H1 (cell line): ENCODE measurements at regions not wholly inside any gene's neighbourhood (a gene's known extent, or its start where the extent isn't known, plus 50 kb on each side); places are given as distances from the start of the nearest gene placed in this dataset.

Experiments used
- CTCF ChIA-PET: fragments of 300-600 bp; sonication (Branson Sonifier 250); formaldehyde crosslinking; loops from one replicate; lab custom pipeline; 2021; ENCODE audit not compliant: partially characterized antibody; lab: Charles Lee
- POLR2A ChIA-PET: fragments of 300-600 bp; sonication (Branson Sonifier 250); formaldehyde crosslinking; loops from one replicate; lab custom pipeline; 2021; ENCODE audit warnings: inconsistent platforms; ENCODE audit not compliant: partially characterized antibody; lab: Charles Lee
- DNase-seq, 2 experiments: peaks; one replicate each; pipeline versions ENCODE4 v3.0.0 to v3.0.0-alpha.2; 2010 to 2022; ENCODE audit warnings: low spot score in 2 of 2, low read depth in 1 of 2, mixed read lengths in 1 of 2
- FAIRE-seq: peaks from 2 replicates; lab custom pipeline; 2011; peaks lifted over from hg19 to GRCh38; lab: Jason Lieb, UNC
- H2AFZ ChIP-seq: 2 replicates; pipeline ENCODE4 v1.8.1; 2012; ENCODE audit warnings: low read length, inconsistent platforms
- H2AK5ac ChIP-seq: 2 replicates; pipeline ENCODE4 v1.6.1; 2013; ENCODE audit warnings: low read depth, low read length
- H2BK120ac ChIP-seq: replicated peaks from 2 replicates; pipeline ENCODE3; 2013; ENCODE audit warnings: low read depth, low read length, inconsistent platforms
- H2BK12ac ChIP-seq: 2 replicates; pipeline ENCODE4 v1.6.1; 2013; ENCODE audit warnings: low read depth, low read length
- H2BK15ac ChIP-seq: 2 replicates; pipeline ENCODE4 v1.6.1; 2013; ENCODE audit warnings: low read length
- H2BK20ac ChIP-seq: 2 replicates; pipeline ENCODE4 v1.6.1; 2013; ENCODE audit warnings: low read length
- H2BK5ac ChIP-seq: 2 replicates; pipeline ENCODE4 v1.6.1; 2013; ENCODE audit warnings: low read depth, low read length
- H3K14ac ChIP-seq: 2 replicates; pipeline ENCODE4 v1.6.1; 2013; ENCODE audit warnings: inconsistent platforms; ENCODE audit not compliant: insufficient read length
- H3K18ac ChIP-seq: 2 replicates; pipeline ENCODE4 v1.6.1; 2013; ENCODE audit warnings: low read length; ENCODE audit errors: extremely low read depth
- H3K23ac ChIP-seq: 2 replicates; pipeline ENCODE4 v1.6.1; 2013; ENCODE audit warnings: inconsistent platforms; ENCODE audit not compliant: insufficient read length
- H3K23me2 ChIP-seq: 2 replicates; pipeline ENCODE4 v1.6.1; 2013; ENCODE audit warnings: low read depth, low read length
- H3K27ac ChIP-seq: 2 replicates; pipeline ENCODE4 v1.6.1; 2011; ENCODE audit warnings: low read depth, low read length, inconsistent platforms
- H3K27me3 ChIP-seq, 4 experiments: replicated peaks in 1 of 4; 1 replicate in 1 of 4; 2 replicates in 3 of 4; pipeline versions ENCODE4 v1.6.1 to v1.8.1; 2011 to 2013; ENCODE audit warnings: low read length in 3 of 4, mild to moderate bottlenecking in 3 of 4, inconsistent platforms in 2 of 4, mixed read lengths in 2 of 4, moderate library complexity in 1 of 4; ENCODE audit not compliant: control insufficient read depth in 3 of 4, insufficient read depth in 3 of 4; ENCODE audit errors: extremely low read depth in 1 of 4
- H3K36me3 ChIP-seq, 4 experiments: 2 replicates each; pipeline versions ENCODE4 v1.6.1 to v1.8.1; 2011 to 2013; ENCODE audit warnings: mild to moderate bottlenecking in 4 of 4, low read length in 3 of 4, moderate library complexity in 2 of 4, control low read depth in 1 of 4, inconsistent platforms in 1 of 4; ENCODE audit not compliant: insufficient read depth in 4 of 4, control insufficient read depth in 2 of 4
- H3K4ac ChIP-seq: replicated peaks from 2 replicates; pipeline ENCODE3; 2013; ENCODE audit warnings: low read length, low read depth, mixed read lengths, inconsistent platforms; ENCODE audit not compliant: insufficient read length
- H3K4me1 ChIP-seq, 4 experiments: replicated peaks in 1 of 4; 1 replicate in 1 of 4; 2 replicates in 3 of 4; pipeline versions ENCODE4 v1.6.1 to v1.8.1; 2011 to 2013; ENCODE audit warnings: low read length in 3 of 4, inconsistent platforms in 2 of 4, mixed read lengths in 1 of 4; ENCODE audit not compliant: insufficient read depth in 4 of 4, control insufficient read depth in 3 of 4
- H3K4me2 ChIP-seq, 2 experiments: 2 replicates each; pipeline versions ENCODE4 v1.6.1 to v1.8.1; 2011 to 2013; ENCODE audit warnings: low read depth in 2 of 2, low read length in 2 of 2, control low read depth in 1 of 2, inconsistent platforms in 1 of 2, mild to moderate bottlenecking in 1 of 2; ENCODE audit not compliant: insufficient read depth in 1 of 2
- H3K4me3 ChIP-seq, 4 experiments: fragments of 200-600, 300-600 bp in 1 of 4; sonication (generic), shearing (Covaris generic), sonication (Bioruptor Twin) in 1 of 4; 2 replicates each; pipeline versions ENCODE4 v1.5.1 to v1.8.1; 2011 to 2016; ENCODE audit warnings: low read length in 4 of 4, low read depth in 3 of 4, control low read depth in 2 of 4, inconsistent platforms in 2 of 4, mild to moderate bottlenecking in 2 of 4, mixed read lengths in 1 of 4, moderate library complexity in 1 of 4; ENCODE audit not compliant: insufficient read depth in 2 of 4; ENCODE audit errors: extremely low read depth in 1 of 4
- H3K56ac ChIP-seq: replicated peaks from 2 replicates; pipeline ENCODE3; 2013; ENCODE audit warnings: low read depth, mild to moderate bottlenecking, mixed read lengths, low read length, inconsistent platforms; ENCODE audit not compliant: insufficient read length
- H3K79me1 ChIP-seq: 2 replicates; pipeline ENCODE4 v1.6.1; 2013; ENCODE audit warnings: low read depth, low read length, control low read depth
- H3K79me2 ChIP-seq, 2 experiments: 2 replicates each; pipeline versions ENCODE4 v1.6.1 to v1.8.1; 2012 to 2013; ENCODE audit warnings: low read length in 2 of 2, mild to moderate bottlenecking in 2 of 2, inconsistent platforms in 1 of 2; ENCODE audit not compliant: insufficient read depth in 2 of 2, control insufficient read depth in 1 of 2
- H3K9ac ChIP-seq, 4 experiments: replicated peaks in 1 of 4; 1 replicate in 1 of 4; 2 replicates in 3 of 4; pipeline versions ENCODE4 v1.6.1 to v1.8.1; 2011 to 2013; ENCODE audit warnings: low read depth in 3 of 4, low read length in 3 of 4, control low read depth in 2 of 4, mild to moderate bottlenecking in 2 of 4, moderate library complexity in 2 of 4, inconsistent platforms in 1 of 4; ENCODE audit errors: extremely low read depth in 1 of 4
- H3K9me3 ChIP-seq, 2 experiments: 2 replicates each; pipeline versions ENCODE4 v1.6.1 to v1.8.1; 2012 to 2013; ENCODE audit warnings: mild to moderate bottlenecking in 2 of 2, moderate library complexity in 2 of 2, control low read depth in 1 of 2, inconsistent platforms in 1 of 2, low read depth in 1 of 2, low read length in 1 of 2, mixed read lengths in 1 of 2; ENCODE audit not compliant: insufficient read depth in 2 of 2
- H4K20me1 ChIP-seq, 2 experiments: replicated peaks in 1 of 2; 2 replicates each; pipeline versions ENCODE3 to v1.8.1; 2011 to 2013; ENCODE audit warnings: inconsistent platforms in 2 of 2, low read length in 2 of 2, mild to moderate bottlenecking in 1 of 2; ENCODE audit not compliant: insufficient read depth in 2 of 2, control insufficient read depth in 1 of 2
- H4K5ac ChIP-seq: 2 replicates; pipeline ENCODE4 v1.6.1; 2013; ENCODE audit warnings: low read length, low read depth, mixed read lengths, inconsistent platforms; ENCODE audit not compliant: insufficient read length
- H4K8ac ChIP-seq: 2 replicates; pipeline ENCODE4 v1.8.0; 2013; ENCODE audit warnings: mild to moderate bottlenecking, moderate library complexity, low read length, inconsistent platforms; ENCODE audit not compliant: insufficient read depth; ENCODE audit errors: extremely low read depth
- H4K91ac ChIP-seq: replicated peaks from 2 replicates; pipeline ENCODE3; 2013; ENCODE audit warnings: low read length, mixed read lengths, inconsistent platforms; ENCODE audit not compliant: insufficient read length
- BACH1 ChIP-seq: IDR thresholded peaks from 2 replicates; pipeline ENCODE4 v1.6.1; 2012; ENCODE audit warnings: low read length, improper control_type of control experiment
- CEBPB ChIP-seq: IDR thresholded peaks from 2 replicates; pipeline ENCODE4 v1.6.1; 2012; ENCODE audit warnings: low read depth, low read length
- EGR1 ChIP-seq: IDR thresholded peaks from 2 replicates; pipeline ENCODE4 v1.6.1; 2011; ENCODE audit warnings: low read depth, low read length, borderline replicate concordance
- EZH2 ChIP-seq: fragments of 200-600 bp; sonication (generic); IDR thresholded peaks from 2 replicates; pipeline ENCODE4 v1.7.1; 2012; ENCODE audit warnings: low read depth, mild to moderate bottlenecking, moderate library complexity, low read length, inconsistent platforms; ENCODE audit not compliant: severe bottlenecking
- FOSL1 ChIP-seq: IDR thresholded peaks from 2 replicates; pipeline ENCODE4 v1.6.1; 2011; ENCODE audit warnings: mild to moderate bottlenecking, low read depth, low read length, moderate library complexity; ENCODE audit not compliant: insufficient read depth
- KDM1A ChIP-seq: fragments of 200-600, 300-600 bp; sonication (generic); IDR thresholded peaks from 2 replicates; pipeline ENCODE4 v1.7.1; 2016; ENCODE audit warnings: mild to moderate bottlenecking, low read length, borderline replicate concordance
- PHF8 ChIP-seq: fragments of 200-600 bp; sonication (generic); conservative IDR thresholded peaks from 2 replicates; pipeline ENCODE4 v1.7.1; 2012; ENCODE audit warnings: low read depth, mild to moderate bottlenecking, inconsistent platforms, low read length, moderate library complexity
- RXRA ChIP-seq: IDR thresholded peaks from 2 replicates; pipeline ENCODE4 v1.6.1; 2011; ENCODE audit warnings: low read depth, mild to moderate bottlenecking, low read length, moderate library complexity; ENCODE audit not compliant: insufficient read depth
- SP1 ChIP-seq: IDR thresholded peaks from 2 replicates; pipeline ENCODE4 v1.6.1; 2011; ENCODE audit warnings: low read depth, low read length
- TAF7 ChIP-seq: optimal IDR thresholded peaks from 2 replicates; pipeline ENCODE3; 2011; ENCODE audit warnings: low read depth, mild to moderate bottlenecking, inconsistent platforms, low read length, moderate library complexity, borderline replicate concordance
- TCF12 ChIP-seq: IDR thresholded peaks from 2 replicates; pipeline ENCODE4 v1.6.1; 2011; ENCODE audit warnings: low read depth, mild to moderate bottlenecking, low read length
- YY1 ChIP-seq: IDR thresholded peaks from 2 replicates; pipeline ENCODE4 v1.6.1; 2011; ENCODE audit warnings: low read depth, mild to moderate bottlenecking, low read length
- TF ChIP-seq, protein P1 (sequence below): IDR thresholded peaks from 2 replicates; pipeline ENCODE4 v1.6.1; 2012; ENCODE audit warnings: inconsistent platforms
- TF ChIP-seq, protein P2 (sequence below): IDR thresholded peaks from 2 replicates; pipeline ENCODE4 v1.6.1; 2012; ENCODE audit warnings: low read length, inconsistent platforms

DNA sequence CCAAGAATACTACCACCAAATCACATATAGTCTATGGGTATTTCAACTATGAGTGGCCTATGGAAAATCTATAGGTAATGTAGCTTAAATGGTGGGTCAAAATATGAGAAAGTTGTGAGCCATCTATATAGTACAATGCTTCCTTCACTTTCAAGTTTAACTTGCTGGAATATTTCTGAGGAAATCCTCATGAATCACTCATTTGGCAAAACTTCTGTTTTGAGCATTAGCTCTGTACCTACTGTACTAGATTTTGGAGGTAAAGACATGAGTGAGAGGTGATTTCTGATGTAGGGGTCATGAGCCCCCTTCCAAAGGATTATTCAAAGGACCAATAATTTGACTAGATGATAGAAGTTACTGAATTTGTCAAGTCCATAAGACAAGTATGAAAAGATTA lies 80.6 kb upstream of the DAB2 start:
- Histone ChIP-seq H3K23ac (no peak overlapping the region), H4K20me1 (no peaks in the 10 kb centered on the region), H2BK12ac (no peak overlapping the region), H4K91ac (no peak overlapping the region), H2BK120ac (no peak overlapping the region), H3K4me3 (no peak overlapping the region), H3K27me3 (no peaks in the 10 kb centered on the region), H2BK15ac (no peak overlapping the region), H3K23me2 (no peaks in the 10 kb centered on the region), H2AK5ac (no peak overlapping the region), H4K8ac (no peak overlapping the region), H3K4me1 (no peaks in the 10 kb centered on the region), H3K14ac (no peak overlapping the region), H3K56ac (no peak overlapping the region), H2BK20ac (no peak overlapping the region), H3K4me2 (no peak overlapping the region), H2BK5ac (no peak overlapping the region), H3K9me3 (no peaks in the 10 kb centered on the region), H3K27ac (no peak overlapping the region), H3K18ac (no peak overlapping the region), H3K4ac (no peak overlapping the region), H4K5ac (no peak overlapping the region), H3K9ac (no peak overlapping the region), H3K36me3 (no peaks in the 10 kb centered on the region), H2AFZ (no peak overlapping the region), H3K79me1 (no peaks in the 10 kb centered on the region), H3K79me2 (no peaks in the 10 kb centered on the region)
- ChIA-PET CTCF (interaction anchor here (1.0 kb wide), 1 partner anchor 288 kb away, joined by 3 read pairs; no protein-coding TSS in a partner anchor), POLR2A (no interaction called here)
- FAIRE-seq (no peak), DNase-seq (no peak)
- TF ChIP-seq, protein P1, sequence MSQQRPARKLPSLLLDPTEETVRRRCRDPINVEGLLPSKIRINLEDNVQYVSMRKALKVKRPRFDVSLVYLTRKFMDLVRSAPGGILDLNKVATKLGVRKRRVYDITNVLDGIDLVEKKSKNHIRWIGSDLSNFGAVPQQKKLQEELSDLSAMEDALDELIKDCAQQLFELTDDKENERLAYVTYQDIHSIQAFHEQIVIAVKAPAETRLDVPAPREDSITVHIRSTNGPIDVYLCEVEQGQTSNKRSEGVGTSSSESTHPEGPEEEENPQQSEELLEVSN = no peak
- TF ChIP-seq RXRA (no peak), EZH2 (no peak), BACH1 (no peak), CEBPB (no peak), SP1 (no peak), PHF8 (no peak), EGR1 (no peak), TAF7 (no peak), TCF12 (no peak), YY1 (no peak), FOSL1 (no peak), KDM1A (no peak)
- TF ChIP-seq, protein P2, sequence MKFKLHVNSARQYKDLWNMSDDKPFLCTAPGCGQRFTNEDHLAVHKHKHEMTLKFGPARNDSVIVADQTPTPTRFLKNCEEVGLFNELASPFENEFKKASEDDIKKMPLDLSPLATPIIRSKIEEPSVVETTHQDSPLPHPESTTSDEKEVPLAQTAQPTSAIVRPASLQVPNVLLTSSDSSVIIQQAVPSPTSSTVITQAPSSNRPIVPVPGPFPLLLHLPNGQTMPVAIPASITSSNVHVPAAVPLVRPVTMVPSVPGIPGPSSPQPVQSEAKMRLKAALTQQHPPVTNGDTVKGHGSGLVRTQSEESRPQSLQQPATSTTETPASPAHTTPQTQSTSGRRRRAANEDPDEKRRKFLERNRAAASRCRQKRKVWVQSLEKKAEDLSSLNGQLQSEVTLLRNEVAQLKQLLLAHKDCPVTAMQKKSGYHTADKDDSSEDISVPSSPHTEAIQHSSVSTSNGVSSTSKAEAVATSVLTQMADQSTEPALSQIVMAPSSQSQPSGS = no peak
